ENCODE measurements at regions not wholly inside any gene's neighbourhood (a gene's known extent, or its start where the extent isn't known, plus 50 kb on each side); places are given as distances from the start of the nearest gene placed in this dataset.

- Histone ChIP-seq H2BK5ac (ENCODE audit: low read depth, low read length, poor library complexity, severe bottlenecking) (no peak overlapping the region), H3K23ac (ENCODE audit: low read depth, low read length) (no peak overlapping the region), H3K9me1 (ENCODE audit: insufficient read depth, low read length) (no peaks in the 10 kb centered on the region), H3K4me3 (ENCODE audit: insufficient read depth, low read depth, low read length) (no peak overlapping the region), H3K9ac (ENCODE audit: low read depth, low read length) (no peak overlapping the region), H3K36me3 (ENCODE audit: control insufficient read depth, insufficient read depth, low read length) (no peaks in the 10 kb centered on the region), H3K27ac (ENCODE audit: insufficient read depth, low read length) (no peak overlapping the region), H2BK15ac (ENCODE audit: low read depth, low read length) (no peak overlapping the region), H3K4ac (ENCODE audit: low read depth, low read length) (no peak overlapping the region), H3K9me3 (ENCODE audit: control insufficient read depth, insufficient read depth, low read length) (no peaks in the 10 kb centered on the region), H3K14ac (replicated peaks; ENCODE audit: low read depth, low read length) (no peak overlapping the region), H3K79me1 (ENCODE audit: low read depth in 1 of 2, low read length in 2 of 2) (no peaks in the 10 kb centered on the region), H3K4me1 (ENCODE audit: control insufficient read depth, insufficient read depth, low read length) (no peaks in the 10 kb centered on the region), H3K18ac (ENCODE audit: low read depth, low read length) (no peak overlapping the region), H2AK5ac (ENCODE audit: low read depth, low read length) (no peak overlapping the region), H3K4me2 (ENCODE audit: low read depth, low read length) (no peak overlapping the region), H2AK9ac (replicated peaks; ENCODE audit: low read depth, low read length, poor library complexity) (no peak overlapping the region), H3K56ac (ENCODE audit: extremely low read depth, insufficient read depth, low read length) (no peak overlapping the region), H3K27me3 (ENCODE audit: control insufficient read depth, insufficient read depth, low read length) (peaks cover 5% of the 10 kb centered on the region), H2AFZ (replicated peaks; ENCODE audit: low read length, poor library complexity) (no peak overlapping the region), H4K91ac (ENCODE audit: insufficient read depth, low read depth, low read length) (no peak overlapping the region), H4K8ac (ENCODE audit: low read depth in 2 of 2, low read length in 2 of 2) (no peak overlapping the region), H2BK120ac (ENCODE audit: low read depth, low read length) (no peak overlapping the region), H4K5ac (ENCODE audit: low read depth, low read length) (no peak overlapping the region), H4K20me1 (ENCODE audit: insufficient read depth, low read length) (no peaks in the 10 kb centered on the region), H2BK20ac (ENCODE audit: low read depth, low read length) (no peak overlapping the region)
- ChIA-PET CTCF (no interaction called here), POLR2A (ENCODE audit: unreplicated experiment) (no interaction called here)
- TF ChIP-seq MAZ (IDR thresholded peaks at IDR 0.05; ENCODE audit: borderline replicate concordance, low read depth, low read length), result no peak
- no peak for TF ChIP-seq RCOR1 (IDR thresholded peaks at IDR 0.05; ENCODE audit: insufficient replicate concordance, low read length)
- no peak for TF ChIP-seq CHD1 (IDR thresholded peaks at IDR 0.05; ENCODE audit: low read depth, low read length)
- no peak for TF ChIP-seq ELK1 (IDR thresholded peaks at IDR 0.05; ENCODE audit: borderline replicate concordance, low read depth, low read length)
- TF ChIP-seq MAFK (IDR thresholded peaks at IDR 0.05; ENCODE audit: low read depth, low read length), result no peak
- TF ChIP-seq FOS (IDR thresholded peaks at IDR 0.05; ENCODE audit: low read depth, low read length), result no peak
- no peak for TF ChIP-seq BHLHE40 (IDR thresholded peaks at IDR 0.05; ENCODE audit: low read depth, low read length)
- TF ChIP-seq MXI1 (IDR thresholded peaks at IDR 0.05; ENCODE audit: borderline replicate concordance, low read depth, low read length), result no peak
- no peak for TF ChIP-seq USF2 (IDR thresholded peaks at IDR 0.05; ENCODE audit: low read depth, low read length)
- dilution Hi-C loops (cut with HindIII; ENCODE audit: low sequenced_read_pairs, unreplicated experiment), result no loop called here
- intact Hi-C loops (cut with micrococcal nuclease), result loop anchor here (10.0 kb wide), 1 partner anchor 502 kb away; no protein-coding TSS in a partner anchor
- no TSS peak for BruUV-seq (replicated peaks)
- DNase-seq (no peak), ATAC-seq (ENCODE audit: low read depth) (no peak)
- in situ Hi-C loops (cut with MboI; ENCODE audit: low sequenced_read_pairs), result no loop called here
- no CpG with 5 or more reads among the region's 4 CpGs for WGBS, 2 experiments (ENCODE audit: extremely low coverage in 2 of 2, insufficient read length in 1 of 2)
Observed at GRCh38 chr3:87997298-87997697, 61.5 kb downstream of the CGGBP1 start.

Measured in IMR-90 (cell line).